Brain microvascular endothelial cell (primary cell): ENCODE measurements at regions not wholly inside any gene's neighbourhood (a gene's known extent, or its start where the extent isn't known, plus 50 kb on each side); places are given as distances from the start of the nearest gene placed in this dataset.

Experiments used
- DNase-seq: peaks from one replicate; pipeline ENCODE4 v3.0.0-alpha.2; 2020
- H3K27ac ChIP-seq: fragments of 250-450 bp; sonication (Bioruptor Pico); 2 replicates; pipeline ENCODE4 v1.5.1; 2020; ENCODE audit warnings: mild to moderate bottlenecking, moderate library complexity
- H3K27me3 ChIP-seq: fragments of 250-450 bp; sonication (Bioruptor Pico); replicated peaks from 2 replicates; pipeline ENCODE4 v1.5.1; 2020; ENCODE audit warnings: mild to moderate bottlenecking
- H3K36me3 ChIP-seq: fragments of 250-450 bp; sonication (Bioruptor Pico); replicated peaks from 2 replicates; pipeline ENCODE4 v1.5.1; 2020; ENCODE audit warnings: mild to moderate bottlenecking
- H3K4me3 ChIP-seq: 2 replicates; pipeline ENCODE4 v1.5.1; 2011; ENCODE audit warnings: low read depth, mild to moderate bottlenecking, control low read depth, low read length, moderate library complexity
- in situ Hi-C: cut with HindIII; loops from 2 replicates; pipeline ENCODE4 v1.10.0; 2017; ENCODE audit warnings: low sequenced_read_pairs, low pct_ligation_motif_present
- TF ChIP-seq, protein P1 (sequence below): IDR thresholded peaks from 2 replicates; pipeline ENCODE4 v1.5.1; 2011; ENCODE audit warnings: low read depth, mild to moderate bottlenecking, moderate library complexity, low read length, control low read depth, inconsistent platforms; ENCODE audit errors: missing control alignments

DNA sequence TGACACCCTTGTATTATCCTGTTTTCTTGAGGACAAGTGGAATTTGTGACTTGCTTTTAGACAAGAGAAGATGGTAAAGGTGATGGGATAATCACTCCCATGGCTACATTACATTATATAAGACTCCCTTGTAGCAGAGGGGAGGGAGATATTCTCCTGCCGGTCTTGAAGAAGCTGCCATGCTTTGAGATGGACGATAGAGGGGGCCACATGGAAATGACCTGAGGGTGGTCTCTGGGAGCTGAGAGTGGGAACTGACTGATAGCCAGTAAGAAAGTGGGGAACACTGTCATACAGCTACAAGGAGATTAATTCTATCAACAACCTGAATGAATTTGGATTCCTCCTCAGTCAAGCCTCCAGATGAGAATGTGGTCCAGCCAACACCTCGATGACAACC lies 540.1 kb downstream of the NTRK3 start:
- in situ Hi-C loops = no loop called here
- TF ChIP-seq, protein P1, sequence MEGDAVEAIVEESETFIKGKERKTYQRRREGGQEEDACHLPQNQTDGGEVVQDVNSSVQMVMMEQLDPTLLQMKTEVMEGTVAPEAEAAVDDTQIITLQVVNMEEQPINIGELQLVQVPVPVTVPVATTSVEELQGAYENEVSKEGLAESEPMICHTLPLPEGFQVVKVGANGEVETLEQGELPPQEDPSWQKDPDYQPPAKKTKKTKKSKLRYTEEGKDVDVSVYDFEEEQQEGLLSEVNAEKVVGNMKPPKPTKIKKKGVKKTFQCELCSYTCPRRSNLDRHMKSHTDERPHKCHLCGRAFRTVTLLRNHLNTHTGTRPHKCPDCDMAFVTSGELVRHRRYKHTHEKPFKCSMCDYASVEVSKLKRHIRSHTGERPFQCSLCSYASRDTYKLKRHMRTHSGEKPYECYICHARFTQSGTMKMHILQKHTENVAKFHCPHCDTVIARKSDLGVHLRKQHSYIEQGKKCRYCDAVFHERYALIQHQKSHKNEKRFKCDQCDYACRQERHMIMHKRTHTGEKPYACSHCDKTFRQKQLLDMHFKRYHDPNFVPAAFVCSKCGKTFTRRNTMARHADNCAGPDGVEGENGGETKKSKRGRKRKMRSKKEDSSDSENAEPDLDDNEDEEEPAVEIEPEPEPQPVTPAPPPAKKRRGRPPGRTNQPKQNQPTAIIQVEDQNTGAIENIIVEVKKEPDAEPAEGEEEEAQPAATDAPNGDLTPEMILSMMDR = no peak
- H3K27me3 ChIP-seq = no peaks in the 10 kb centered on the region
- no peak for DNase-seq
- no peak overlapping the region for H3K4me3 ChIP-seq
- no peaks in the 10 kb centered on the region for H3K36me3 ChIP-seq
- H3K27ac ChIP-seq = no peak overlapping the region

GRCh38 chr15:87715252-87715651 lies 541.3 kb downstream of the NTRK3 start:
- no peak for DNase-seq
- no peak overlapping the region for H3K27ac ChIP-seq
- H3K27me3 ChIP-seq = no peaks in the 10 kb centered on the region
- no peak overlapping the region for H3K4me3 ChIP-seq
- TF ChIP-seq, protein P1 = no peak
- in situ Hi-C loops = no loop called here
- H3K36me3 ChIP-seq = no peaks in the 10 kb centered on the region

DNA sequence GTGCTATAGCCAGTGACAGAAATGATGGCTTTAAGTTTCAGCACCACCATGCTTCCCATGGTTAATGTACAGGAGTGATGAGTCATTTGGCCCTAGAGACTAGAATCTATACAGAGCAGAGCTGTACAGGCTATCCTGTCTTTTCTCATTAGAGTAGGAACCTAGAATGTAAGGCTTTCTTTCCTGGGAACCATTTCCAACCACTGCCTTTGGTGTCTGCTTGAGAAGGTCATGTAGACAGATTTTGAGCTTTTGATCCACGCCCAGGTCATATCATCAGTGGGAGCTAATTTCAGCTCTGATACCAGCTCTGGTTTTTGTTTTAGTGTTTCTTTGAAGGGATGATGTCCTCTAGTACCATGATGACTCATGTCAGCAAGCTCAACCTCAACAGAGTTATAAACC lies 543.1 kb downstream of the NTRK3 start:
- no peak for DNase-seq
- no peaks in the 10 kb centered on the region for H3K36me3 ChIP-seq
- H3K4me3 ChIP-seq = no peak overlapping the region
- in situ Hi-C loops = no loop called here
- TF ChIP-seq, protein P1 = no peak
- H3K27me3 ChIP-seq = no peaks in the 10 kb centered on the region
- no peak overlapping the region for H3K27ac ChIP-seq

- H3K27me3 ChIP-seq = no peaks in the 10 kb centered on the region
- TF ChIP-seq, protein P1 = no peak
- in situ Hi-C loops = no loop called here
- no peak overlapping the region for H3K27ac ChIP-seq
- no peaks in the 10 kb centered on the region for H3K36me3 ChIP-seq
- no peak overlapping the region for H3K4me3 ChIP-seq
- no peak for DNase-seq
Observed at GRCh38 chr15:87712211-87712610, 544.3 kb downstream of the NTRK3 start.

DNA sequence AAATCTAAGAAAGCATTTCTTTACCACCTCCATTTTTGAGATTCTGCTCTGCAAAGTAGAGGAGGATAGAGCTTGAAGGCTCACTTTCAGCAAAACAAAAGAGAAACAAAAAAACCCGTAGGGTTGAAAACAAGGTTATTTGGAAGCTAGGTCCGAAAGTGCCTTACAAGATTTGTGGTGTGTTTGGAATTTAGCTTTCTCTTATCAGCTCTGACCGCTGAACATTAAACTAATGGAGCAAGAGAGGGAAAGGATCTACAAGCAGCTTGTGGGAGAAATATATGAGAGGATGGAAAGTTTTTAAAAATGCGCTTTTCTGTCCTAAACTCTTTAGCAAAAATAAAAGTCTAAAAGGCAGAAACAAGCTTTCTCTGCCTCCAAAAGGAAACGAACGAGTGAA lies 545.5 kb downstream of the NTRK3 start:
- Histone ChIP-seq H3K27me3 (no peaks in the 10 kb centered on the region), H3K27ac (no peak overlapping the region), H3K36me3 (no peaks in the 10 kb centered on the region), H3K4me3 (no peak overlapping the region)
- in situ Hi-C loops = no loop called here
- DNase-seq = no peak
- TF ChIP-seq, protein P1 = no peak

DNA sequence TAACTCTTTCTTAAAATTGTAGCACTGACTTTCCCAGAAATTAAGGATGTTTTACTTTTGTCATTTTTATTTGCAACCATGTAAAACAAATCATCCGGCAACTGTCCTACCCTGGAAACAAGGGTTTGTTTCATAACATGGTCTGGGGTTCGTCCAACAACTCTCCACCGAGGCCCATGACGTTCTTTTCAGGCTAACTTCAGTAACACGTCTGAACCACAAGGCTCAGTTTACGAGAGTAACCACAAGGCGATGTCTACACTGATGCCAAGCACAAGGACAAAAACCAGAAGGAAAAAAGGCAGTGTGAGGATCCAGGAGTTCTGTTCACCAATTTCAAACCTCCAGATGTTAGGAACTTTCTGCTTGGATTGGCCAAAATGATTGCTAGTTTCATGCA lies 546.1 kb downstream of the NTRK3 start:
- TF ChIP-seq, protein P1 = no peak
- in situ Hi-C loops = no loop called here

More for the DNA sequence above, 546.1 kb downstream of the NTRK3 start:
- Histone ChIP-seq H3K27me3 (no peaks in the 10 kb centered on the region), H3K4me3 (no peak overlapping the region), H3K27ac (no peak overlapping the region), H3K36me3 (no peaks in the 10 kb centered on the region)
- DNase-seq = no peak
